H1 (cell line): ENCODE measurements at regions not wholly inside any gene's neighbourhood (a gene's known extent, or its start where the extent isn't known, plus 50 kb on each side); places are given as distances from the start of the nearest gene placed in this dataset.

Experiments used
- CTCF ChIA-PET: fragments of 300-600 bp; sonication (Branson Sonifier 250); formaldehyde crosslinking; loops from one replicate; lab custom pipeline; 2021; ENCODE audit not compliant: partially characterized antibody; lab: Charles Lee
- POLR2A ChIA-PET: fragments of 300-600 bp; sonication (Branson Sonifier 250); formaldehyde crosslinking; loops from one replicate; lab custom pipeline; 2021; ENCODE audit warnings: inconsistent platforms; ENCODE audit not compliant: partially characterized antibody; lab: Charles Lee
- DNase-seq, 2 experiments: peaks; one replicate each; pipeline versions ENCODE4 v3.0.0 to v3.0.0-alpha.2; 2010 to 2022; ENCODE audit warnings: low spot score in 2 of 2, low read depth in 1 of 2, mixed read lengths in 1 of 2
- FAIRE-seq: peaks from 2 replicates; lab custom pipeline; 2011; peaks lifted over from hg19 to GRCh38; lab: Jason Lieb, UNC
- H2AFZ ChIP-seq: 2 replicates; pipeline ENCODE4 v1.8.1; 2012; ENCODE audit warnings: low read length, inconsistent platforms
- H2AK5ac ChIP-seq: 2 replicates; pipeline ENCODE4 v1.6.1; 2013; ENCODE audit warnings: low read depth, low read length
- H2BK120ac ChIP-seq: replicated peaks from 2 replicates; pipeline ENCODE3; 2013; ENCODE audit warnings: low read depth, low read length, inconsistent platforms
- H2BK12ac ChIP-seq: 2 replicates; pipeline ENCODE4 v1.6.1; 2013; ENCODE audit warnings: low read depth, low read length
- H2BK15ac ChIP-seq: 2 replicates; pipeline ENCODE4 v1.6.1; 2013; ENCODE audit warnings: low read length
- H2BK20ac ChIP-seq: 2 replicates; pipeline ENCODE4 v1.6.1; 2013; ENCODE audit warnings: low read length
- H2BK5ac ChIP-seq: 2 replicates; pipeline ENCODE4 v1.6.1; 2013; ENCODE audit warnings: low read depth, low read length
- H3K14ac ChIP-seq: 2 replicates; pipeline ENCODE4 v1.6.1; 2013; ENCODE audit warnings: inconsistent platforms; ENCODE audit not compliant: insufficient read length
- H3K18ac ChIP-seq: 2 replicates; pipeline ENCODE4 v1.6.1; 2013; ENCODE audit warnings: low read length; ENCODE audit errors: extremely low read depth
- H3K23ac ChIP-seq: 2 replicates; pipeline ENCODE4 v1.6.1; 2013; ENCODE audit warnings: inconsistent platforms; ENCODE audit not compliant: insufficient read length
- H3K23me2 ChIP-seq: 2 replicates; pipeline ENCODE4 v1.6.1; 2013; ENCODE audit warnings: low read depth, low read length
- H3K27ac ChIP-seq: 2 replicates; pipeline ENCODE4 v1.6.1; 2011; ENCODE audit warnings: low read depth, low read length, inconsistent platforms
- H3K27me3 ChIP-seq, 4 experiments: replicated peaks in 1 of 4; 1 replicate in 1 of 4; 2 replicates in 3 of 4; pipeline versions ENCODE4 v1.6.1 to v1.8.1; 2011 to 2013; ENCODE audit warnings: low read length in 3 of 4, mild to moderate bottlenecking in 3 of 4, inconsistent platforms in 2 of 4, mixed read lengths in 2 of 4, moderate library complexity in 1 of 4; ENCODE audit not compliant: control insufficient read depth in 3 of 4, insufficient read depth in 3 of 4; ENCODE audit errors: extremely low read depth in 1 of 4
- H3K36me3 ChIP-seq, 4 experiments: 2 replicates each; pipeline versions ENCODE4 v1.6.1 to v1.8.1; 2011 to 2013; ENCODE audit warnings: mild to moderate bottlenecking in 4 of 4, low read length in 3 of 4, moderate library complexity in 2 of 4, control low read depth in 1 of 4, inconsistent platforms in 1 of 4; ENCODE audit not compliant: insufficient read depth in 4 of 4, control insufficient read depth in 2 of 4
- H3K4ac ChIP-seq: replicated peaks from 2 replicates; pipeline ENCODE3; 2013; ENCODE audit warnings: low read length, low read depth, mixed read lengths, inconsistent platforms; ENCODE audit not compliant: insufficient read length
- H3K4me1 ChIP-seq, 4 experiments: replicated peaks in 1 of 4; 1 replicate in 1 of 4; 2 replicates in 3 of 4; pipeline versions ENCODE4 v1.6.1 to v1.8.1; 2011 to 2013; ENCODE audit warnings: low read length in 3 of 4, inconsistent platforms in 2 of 4, mixed read lengths in 1 of 4; ENCODE audit not compliant: insufficient read depth in 4 of 4, control insufficient read depth in 3 of 4
- H3K4me2 ChIP-seq, 2 experiments: 2 replicates each; pipeline versions ENCODE4 v1.6.1 to v1.8.1; 2011 to 2013; ENCODE audit warnings: low read depth in 2 of 2, low read length in 2 of 2, control low read depth in 1 of 2, inconsistent platforms in 1 of 2, mild to moderate bottlenecking in 1 of 2; ENCODE audit not compliant: insufficient read depth in 1 of 2
- H3K4me3 ChIP-seq, 4 experiments: fragments of 200-600, 300-600 bp in 1 of 4; sonication (generic), shearing (Covaris generic), sonication (Bioruptor Twin) in 1 of 4; 2 replicates each; pipeline versions ENCODE4 v1.5.1 to v1.8.1; 2011 to 2016; ENCODE audit warnings: low read length in 4 of 4, low read depth in 3 of 4, control low read depth in 2 of 4, inconsistent platforms in 2 of 4, mild to moderate bottlenecking in 2 of 4, mixed read lengths in 1 of 4, moderate library complexity in 1 of 4; ENCODE audit not compliant: insufficient read depth in 2 of 4; ENCODE audit errors: extremely low read depth in 1 of 4
- H3K56ac ChIP-seq: replicated peaks from 2 replicates; pipeline ENCODE3; 2013; ENCODE audit warnings: low read depth, mild to moderate bottlenecking, mixed read lengths, low read length, inconsistent platforms; ENCODE audit not compliant: insufficient read length
- H3K79me1 ChIP-seq: 2 replicates; pipeline ENCODE4 v1.6.1; 2013; ENCODE audit warnings: low read depth, low read length, control low read depth
- H3K79me2 ChIP-seq, 2 experiments: 2 replicates each; pipeline versions ENCODE4 v1.6.1 to v1.8.1; 2012 to 2013; ENCODE audit warnings: low read length in 2 of 2, mild to moderate bottlenecking in 2 of 2, inconsistent platforms in 1 of 2; ENCODE audit not compliant: insufficient read depth in 2 of 2, control insufficient read depth in 1 of 2
- H3K9ac ChIP-seq, 4 experiments: replicated peaks in 1 of 4; 1 replicate in 1 of 4; 2 replicates in 3 of 4; pipeline versions ENCODE4 v1.6.1 to v1.8.1; 2011 to 2013; ENCODE audit warnings: low read depth in 3 of 4, low read length in 3 of 4, control low read depth in 2 of 4, mild to moderate bottlenecking in 2 of 4, moderate library complexity in 2 of 4, inconsistent platforms in 1 of 4; ENCODE audit errors: extremely low read depth in 1 of 4
- H3K9me3 ChIP-seq, 2 experiments: 2 replicates each; pipeline versions ENCODE4 v1.6.1 to v1.8.1; 2012 to 2013; ENCODE audit warnings: mild to moderate bottlenecking in 2 of 2, moderate library complexity in 2 of 2, control low read depth in 1 of 2, inconsistent platforms in 1 of 2, low read depth in 1 of 2, low read length in 1 of 2, mixed read lengths in 1 of 2; ENCODE audit not compliant: insufficient read depth in 2 of 2
- H4K20me1 ChIP-seq, 2 experiments: replicated peaks in 1 of 2; 2 replicates each; pipeline versions ENCODE3 to v1.8.1; 2011 to 2013; ENCODE audit warnings: inconsistent platforms in 2 of 2, low read length in 2 of 2, mild to moderate bottlenecking in 1 of 2; ENCODE audit not compliant: insufficient read depth in 2 of 2, control insufficient read depth in 1 of 2
- H4K5ac ChIP-seq: 2 replicates; pipeline ENCODE4 v1.6.1; 2013; ENCODE audit warnings: low read length, low read depth, mixed read lengths, inconsistent platforms; ENCODE audit not compliant: insufficient read length
- H4K8ac ChIP-seq: 2 replicates; pipeline ENCODE4 v1.8.0; 2013; ENCODE audit warnings: mild to moderate bottlenecking, moderate library complexity, low read length, inconsistent platforms; ENCODE audit not compliant: insufficient read depth; ENCODE audit errors: extremely low read depth
- H4K91ac ChIP-seq: replicated peaks from 2 replicates; pipeline ENCODE3; 2013; ENCODE audit warnings: low read length, mixed read lengths, inconsistent platforms; ENCODE audit not compliant: insufficient read length
- CEBPB ChIP-seq: IDR thresholded peaks from 2 replicates; pipeline ENCODE4 v1.6.1; 2012; ENCODE audit warnings: low read depth, low read length
- EP300 ChIP-seq, 2 experiments: IDR thresholded peaks; 1 replicate in 1 of 2; 2 replicates in 1 of 2; pipeline ENCODE4 v1.6.1; 2011 to 2012; ENCODE audit warnings: low read depth in 2 of 2, low read length in 2 of 2, mild to moderate bottlenecking in 2 of 2, borderline replicate concordance in 1 of 2, inconsistent platforms in 1 of 2, moderate library complexity in 1 of 2
- FOSL1 ChIP-seq: IDR thresholded peaks from 2 replicates; pipeline ENCODE4 v1.6.1; 2011; ENCODE audit warnings: mild to moderate bottlenecking, low read depth, low read length, moderate library complexity; ENCODE audit not compliant: insufficient read depth
- HDAC2 ChIP-seq, 2 experiments: fragments of 300-600 bp in 1 of 2; sonication (generic) in 1 of 2; IDR thresholded peaks; 2 replicates each; pipeline ENCODE4 v1.6.1; 2011 to 2012; ENCODE audit warnings: low read depth in 2 of 2, low read length in 2 of 2, mild to moderate bottlenecking in 2 of 2, moderate library complexity in 2 of 2, borderline replicate concordance in 1 of 2, inconsistent platforms in 1 of 2
- JUND ChIP-seq: IDR thresholded peaks from 2 replicates; pipeline ENCODE4 v1.6.1; 2011; ENCODE audit warnings: mild to moderate bottlenecking, improper control_type of control experiment, low read length
- KDM4A ChIP-seq: IDR thresholded peaks from one replicate; pipeline ENCODE4 v1.7.1; 2012; ENCODE audit warnings: low read depth, mild to moderate bottlenecking, moderate library complexity, low read length, inconsistent platforms; ENCODE audit not compliant: severe bottlenecking
- KDM5A ChIP-seq: fragments of 200-600 bp; IDR thresholded peaks from 2 replicates; pipeline ENCODE4 v1.7.1; 2012; ENCODE audit warnings: mild to moderate bottlenecking, low read length, inconsistent platforms, mixed read lengths
- NRF1 ChIP-seq: IDR thresholded peaks from 2 replicates; pipeline ENCODE4 v1.6.1; 2011; ENCODE audit warnings: mild to moderate bottlenecking, low read depth, low read length, improper control_type of control experiment
- SAP30 ChIP-seq: fragments of 300-600 bp; sonication (generic); IDR thresholded peaks from 2 replicates; pipeline ENCODE4 v1.7.1; 2012; ENCODE audit warnings: low read length, moderate library complexity, mild to moderate bottlenecking, inconsistent platforms; ENCODE audit not compliant: insufficient read depth, insufficient replicate concordance
- SP1 ChIP-seq: IDR thresholded peaks from 2 replicates; pipeline ENCODE4 v1.6.1; 2011; ENCODE audit warnings: low read depth, low read length
- SUZ12 ChIP-seq: fragments of 200-600 bp; sonication (generic); IDR thresholded peaks from 2 replicates; pipeline ENCODE4 v1.6.1; 2012; ENCODE audit warnings: mild to moderate bottlenecking, inconsistent platforms, low read length, moderate library complexity, mixed read lengths
- TBP ChIP-seq: IDR thresholded peaks from 2 replicates; pipeline ENCODE4 v1.6.1; 2011; ENCODE audit warnings: low read depth, low read length, improper control_type of control experiment
- WGBS, 2 experiments: shearing (Covaris generic) in 1 of 2; methylation state at CpG; one replicate each; pipeline versions ENCODE4 v1.1.6 to v1.1.7; 2013 to 2015; ENCODE audit warnings: low lambda C conversion rate in 2 of 2, mixed read lengths in 2 of 2, inconsistent platforms in 1 of 2, low coverage in 1 of 2, missing lambda C conversion rate in 1 of 2; ENCODE audit not compliant: insufficient replicate concordance in 2 of 2, insufficient coverage in 1 of 2, insufficient read length in 1 of 2; ENCODE audit errors: extremely low coverage in 1 of 2, missing lambda C conversion rate in 1 of 2; 5-methylcytosine and 5-hydroxymethylcytosine counted together

- Histone ChIP-seq H3K4ac (no peak overlapping the region), H4K8ac (no peak overlapping the region), H3K27me3 (no peaks in the 10 kb centered on the region), H3K23ac (no peak overlapping the region), H2BK120ac (no peak overlapping the region), H3K4me1 (no peaks in the 10 kb centered on the region), H3K79me2 (no peaks in the 10 kb centered on the region), H2AFZ (no peak overlapping the region), H3K18ac (no peak overlapping the region), H3K27ac (no peak overlapping the region), H3K9ac (no peak overlapping the region), H3K4me2 (no peak overlapping the region), H3K14ac (no peak overlapping the region), H2BK5ac (no peak overlapping the region), H3K36me3 (no peaks in the 10 kb centered on the region), H2BK15ac (no peak overlapping the region), H4K20me1 (no peaks in the 10 kb centered on the region), H2BK20ac (no peak overlapping the region), H4K91ac (no peak overlapping the region), H4K5ac (no peak overlapping the region), H3K9me3 (no peaks in the 10 kb centered on the region), H2AK5ac (no peak overlapping the region), H3K79me1 (no peaks in the 10 kb centered on the region), H3K23me2 (no peaks in the 10 kb centered on the region), H3K56ac (no peak overlapping the region), H3K4me3 (no peak overlapping the region), H2BK12ac (no peak overlapping the region)
- CTCF ChIA-PET: no interaction called here
- DNase-seq (no peak), FAIRE-seq (no peak)
- POLR2A ChIA-PET: no interaction called here
- WGBS, 2 experiments: 89% methylated on average over 2 of the region's 2 CpGs; no CpG with 5 or more reads in 1 of the 2 experiments
- TF ChIP-seq SAP30: no peak
- no peak for TF ChIP-seq NRF1
- TF ChIP-seq FOSL1: no peak
- no peak for TF ChIP-seq JUND
- TF ChIP-seq KDM4A: no peak
- TF ChIP-seq SUZ12: no peak
- TF ChIP-seq CEBPB: no peak
- TF ChIP-seq EP300 (IDR thresholded peaks at IDR 0.05; ENCODE audit: borderline replicate concordance in 1 of 2, low read depth in 2 of 2, low read length in 2 of 2): no peak
- no peak for TF ChIP-seq SP1
- no peak for TF ChIP-seq KDM5A
- no peak for TF ChIP-seq HDAC2 (IDR thresholded peaks at IDR 0.05; ENCODE audit: borderline replicate concordance in 1 of 2, low read depth in 2 of 2, low read length in 2 of 2)
- TF ChIP-seq TBP: no peak
These were observed 1000.0 kb downstream of the ADGRL2 start for GRCh38 chr1:82800721-82801120.
